Fibroblast of villous mesenchyme (primary cell): ENCODE measurements at regions not wholly inside any gene's neighbourhood (a gene's known extent, or its start where the extent isn't known, plus 50 kb on each side); places are given as distances from the start of the nearest gene placed in this dataset.
A peak's percentile ranks its signal among the peaks of the same experiment; 100 is the strongest.

ENCODE experiments used
- DNase-seq: peaks from one replicate; pipeline ENCODE4 v3.0.0-alpha.2; 2010; ENCODE audit warnings: low read depth
- H3K4me3 ChIP-seq: 2 replicates; pipeline ENCODE4 v1.5.1; 2011; ENCODE audit warnings: low read depth, mild to moderate bottlenecking, low read length
- CTCF ChIP-seq: IDR thresholded peaks from 2 replicates; pipeline ENCODE4 v1.5.1; 2012; ENCODE audit warnings: low read depth, mild to moderate bottlenecking, low read length; ENCODE audit not compliant: insufficient read depth

DNA sequence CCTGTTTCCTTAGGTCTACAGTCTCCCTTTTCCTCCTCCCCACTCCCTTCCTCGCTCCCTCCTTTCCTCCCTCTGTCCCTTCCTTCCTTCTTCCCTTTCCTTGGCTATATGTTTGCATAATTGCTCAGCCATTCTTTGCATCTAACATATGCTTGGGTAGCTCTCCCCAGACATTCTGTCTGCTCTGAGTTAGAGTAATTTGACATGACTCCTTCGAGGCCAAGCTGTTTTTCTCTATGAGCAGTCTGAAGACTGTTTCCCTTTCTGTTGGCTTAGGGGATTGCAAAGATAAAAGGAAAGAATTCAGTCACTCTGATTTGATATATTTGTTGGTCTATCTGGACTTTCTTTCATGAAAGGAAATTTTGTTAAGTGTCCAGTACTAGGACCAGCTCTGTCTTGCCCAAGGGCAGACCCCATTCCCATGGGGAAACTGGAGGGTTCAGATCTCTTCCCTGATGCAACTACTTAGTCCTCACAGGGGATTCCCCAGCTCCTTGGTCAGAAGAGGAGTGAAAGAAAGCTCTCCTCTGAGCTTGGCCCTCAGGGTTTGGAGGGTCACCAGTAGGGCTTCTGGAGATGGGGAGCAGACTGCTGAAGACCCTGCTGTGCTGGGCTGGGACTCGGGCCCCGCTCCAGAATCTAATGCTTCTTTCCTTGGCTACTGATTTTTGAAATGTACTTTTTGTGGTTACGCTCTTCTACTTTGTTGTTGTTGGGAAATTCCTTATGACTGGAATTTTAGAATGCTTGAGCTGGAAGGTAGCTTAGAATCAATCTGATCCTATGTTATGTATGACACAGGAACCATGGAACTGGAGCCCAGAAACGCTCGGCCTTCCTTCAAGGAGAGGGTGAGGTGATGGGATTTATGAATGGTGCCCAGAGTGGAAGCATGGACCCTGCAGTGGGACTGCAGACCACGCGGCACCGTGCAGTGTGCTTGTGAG lies 63.7 kb upstream of the SLC22A23 start:
- no peak overlapping the region for H3K4me3 ChIP-seq
- no peak for DNase-seq
- TF ChIP-seq CTCF = no peak

DNA sequence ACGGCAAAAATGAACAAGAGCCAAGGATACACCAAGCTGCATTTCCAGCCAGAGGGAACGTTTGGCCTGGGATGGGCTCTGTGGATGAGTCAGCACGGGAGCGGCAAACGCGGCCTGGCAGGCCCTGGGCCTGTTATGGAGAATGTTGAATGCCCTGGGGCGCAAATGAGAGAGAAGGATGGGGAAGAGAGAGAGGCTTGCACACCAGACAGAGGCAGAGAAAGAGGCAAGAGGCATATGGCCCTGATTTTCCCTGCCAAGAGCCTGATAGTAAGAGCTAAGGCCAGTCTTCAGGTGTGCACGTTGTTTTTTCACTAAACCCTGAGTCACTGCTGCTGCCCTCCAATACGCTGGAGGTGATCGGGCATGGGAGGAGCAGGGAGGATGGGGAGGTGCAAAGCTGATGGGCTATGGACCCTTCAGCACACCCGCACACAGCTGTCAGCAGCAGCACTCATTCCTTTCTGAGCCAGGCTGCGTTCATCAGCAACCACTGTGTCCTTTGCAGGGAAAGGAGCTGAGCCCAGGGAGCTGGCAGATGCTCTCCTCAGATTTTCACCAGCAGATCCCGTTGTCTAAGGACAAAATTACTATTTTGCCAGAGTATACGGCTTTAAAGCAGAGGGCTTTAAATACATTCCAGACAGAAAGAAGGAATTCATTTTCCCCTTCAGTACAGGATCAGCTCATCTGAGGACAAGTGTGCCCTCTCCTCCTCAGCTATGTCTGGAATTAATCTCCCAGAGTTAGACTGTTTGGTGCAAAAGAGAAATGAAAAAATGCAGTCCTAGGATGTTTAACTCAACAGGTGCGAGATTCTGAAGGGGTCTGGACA lies 61.7 kb upstream of the SLC22A23 start:
- TF ChIP-seq CTCF = no peak
- peak; percentile 69 for DNase-seq
- no peak overlapping the region for H3K4me3 ChIP-seq

DNA sequence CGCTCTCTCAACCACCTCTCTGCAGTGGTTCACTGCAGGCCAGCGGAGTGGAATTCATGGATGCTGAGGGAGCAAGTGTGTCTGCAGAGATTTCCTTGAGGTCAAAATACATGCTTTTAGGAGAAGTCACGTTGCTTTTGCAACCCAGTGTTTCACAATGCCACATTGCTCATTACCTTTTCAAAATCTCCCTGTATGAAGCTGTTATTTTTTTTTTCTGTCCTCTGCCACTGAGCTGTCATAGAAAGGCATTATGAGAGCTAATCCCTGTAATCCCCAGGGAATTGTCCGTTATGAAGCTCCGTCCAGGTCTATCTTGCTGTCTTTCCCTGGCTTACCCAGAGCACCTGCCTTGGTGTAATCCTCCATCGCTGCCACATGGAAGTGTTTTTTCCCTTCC lies 60.5 kb upstream of the SLC22A23 start:
- H3K4me3 ChIP-seq = no peak overlapping the region
- TF ChIP-seq CTCF = no peak
- DNase-seq = peak; percentile 92

DNA sequence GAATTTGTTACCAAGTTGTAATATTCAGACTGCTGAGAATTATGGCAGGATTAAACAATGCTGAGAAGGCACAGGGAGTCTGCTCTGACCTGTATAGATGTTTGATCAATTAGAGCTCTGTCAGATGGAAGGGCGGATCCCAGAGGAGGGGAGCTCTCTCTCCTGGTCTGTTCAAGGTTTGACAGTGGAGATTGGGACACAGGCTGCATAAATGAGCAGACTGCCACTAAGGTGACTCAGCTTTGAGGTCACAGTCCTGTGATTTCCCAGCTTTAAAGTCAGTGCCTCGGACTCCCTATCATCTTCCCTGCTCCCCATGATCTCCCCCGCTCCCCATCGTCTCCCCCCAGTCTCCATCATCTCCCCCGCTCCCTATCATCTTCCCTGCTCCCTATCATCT lies 59.2 kb upstream of the SLC22A23 start:
- DNase-seq = peak; percentile 41
- no peak overlapping the region for H3K4me3 ChIP-seq
- TF ChIP-seq CTCF = no peak

GRCh38 chr6:3515669-3516068 lies 58.8 kb upstream of the SLC22A23 start:
- DNase-seq = no peak
- H3K4me3 ChIP-seq = no peak overlapping the region
- no peak for TF ChIP-seq CTCF

DNA sequence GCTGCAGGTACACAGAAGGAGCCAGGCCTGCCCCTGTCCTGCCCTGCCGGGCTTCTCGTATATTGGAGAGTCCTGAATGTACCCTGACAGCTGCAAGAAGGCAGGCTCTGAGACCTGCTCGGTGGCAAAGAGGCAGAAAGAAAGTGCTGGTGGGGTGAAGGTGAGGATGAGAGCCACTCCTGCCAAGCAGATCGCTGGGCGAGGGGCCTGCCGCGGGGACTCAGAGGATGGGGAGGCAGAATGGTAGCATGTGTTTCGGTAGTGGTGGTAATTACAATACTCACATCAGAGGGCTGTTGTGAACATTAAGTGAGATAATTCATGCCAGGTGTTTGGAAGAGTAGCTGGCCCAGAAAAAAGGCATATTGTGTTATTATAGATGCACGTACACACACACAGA lies 56.6 kb upstream of the SLC22A23 start:
- no peak for DNase-seq
- TF ChIP-seq CTCF = no peak

More for the DNA sequence above, 56.6 kb upstream of the SLC22A23 start:
- no peak overlapping the region for H3K4me3 ChIP-seq
